CD8-positive, alpha-beta memory T cell (primary cell): ENCODE measurements at regions not wholly inside any gene's neighbourhood (a gene's known extent, or its start where the extent isn't known, plus 50 kb on each side); places are given as distances from the start of the nearest gene placed in this dataset.

Source experiments
- CTCF ChIA-PET: fragments of 350-600 bp; sonication (Branson Sonifier 250); formaldehyde crosslinking; loops from one replicate; lab custom pipeline; 2021; ENCODE audit warnings: antibody characterized with exemption; lab: Charles Lee
- POLR2A ChIA-PET: fragments of 350-600 bp; sonication (Branson Sonifier 250); formaldehyde crosslinking; loops from one replicate; lab custom pipeline; 2021; ENCODE audit warnings: antibody characterized with exemption; lab: Charles Lee
- DNase-seq, 5 donors: peaks; one replicate each; pipeline versions ENCODE4 v3.0.0 to v3.0.0-alpha.2; 2020 to 2022; ENCODE audit warnings: mixed read lengths in 1 of 5
- H3K27ac ChIP-seq: one replicate; pipeline ENCODE4 v1.7.0; 2013; ENCODE audit warnings: low read depth, mild to moderate bottlenecking, low read length, moderate library complexity
- H3K27me3 ChIP-seq: 2 replicates; pipeline ENCODE4 v1.7.0; 2013; ENCODE audit warnings: low read length, mild to moderate bottlenecking; ENCODE audit not compliant: insufficient read depth, poor library complexity, severe bottlenecking
- H3K36me3 ChIP-seq: 2 replicates; pipeline ENCODE4 v1.7.0; 2013; ENCODE audit warnings: mild to moderate bottlenecking, low read length, moderate library complexity; ENCODE audit not compliant: insufficient read depth
- H3K4me1 ChIP-seq: 2 replicates; pipeline ENCODE4 v1.7.0; 2013; ENCODE audit warnings: mild to moderate bottlenecking, low read length, moderate library complexity; ENCODE audit not compliant: insufficient read depth
- H3K4me3 ChIP-seq: 2 replicates; pipeline ENCODE4 v1.7.0; 2013; ENCODE audit warnings: mild to moderate bottlenecking, low read length
- H3K9me3 ChIP-seq: 2 replicates; pipeline ENCODE4 v1.7.0; 2013; ENCODE audit warnings: mild to moderate bottlenecking, low read length
- H3K27ac Mint-ChIP-seq, 8 donors: one replicate each; pipeline ENCODE4 v1.8.0; 2020 to 2021; ENCODE audit warnings: mixed read lengths in 8 of 8, mild to moderate bottlenecking in 6 of 8, inconsistent platforms in 3 of 8, moderate library complexity in 3 of 8
- H3K27me3 Mint-ChIP-seq, 2 donors: one replicate each; pipeline ENCODE4 v1.8.0; 2020 to 2021; ENCODE audit warnings: mixed read lengths in 2 of 2, mild to moderate bottlenecking in 1 of 2, moderate library complexity in 1 of 2
- H3K36me3 Mint-ChIP-seq, 3 donors: one replicate each; pipeline ENCODE4 v1.8.0; 2020 to 2021; ENCODE audit warnings: mixed read lengths in 3 of 3, inconsistent platforms in 1 of 3, mild to moderate bottlenecking in 1 of 3
- H3K4me1 Mint-ChIP-seq, 3 donors: one replicate each; pipeline ENCODE4 v1.8.0; 2020 to 2021; ENCODE audit warnings: mixed read lengths in 3 of 3, inconsistent platforms in 1 of 3, mild to moderate bottlenecking in 1 of 3
- H3K4me3 Mint-ChIP-seq, 7 donors: one replicate each; pipeline ENCODE4 v1.8.0; 2020 to 2021; ENCODE audit warnings: mixed read lengths in 7 of 7, mild to moderate bottlenecking in 6 of 7, moderate library complexity in 4 of 7, inconsistent platforms in 2 of 7
- H3K9me3 Mint-ChIP-seq, 5 donors: one replicate each; pipeline ENCODE4 v1.8.0; 2020 to 2022; ENCODE audit warnings: mixed read lengths in 5 of 5, mild to moderate bottlenecking in 3 of 5, moderate library complexity in 2 of 5, inconsistent platforms in 1 of 5

- ChIA-PET CTCF (no interaction called here), POLR2A (no interaction called here)
- H3K27me3 ChIP-seq = no peaks in the 10 kb centered on the region
- no peaks in the 10 kb centered on the region for H3K4me1 Mint-ChIP-seq
- H3K4me3 ChIP-seq = no peak overlapping the region
- no peak overlapping the region for H3K4me3 Mint-ChIP-seq
- peaks cover 35 to 63% of the 10 kb centered on the region in 2 donors for H3K27me3 Mint-ChIP-seq
- H3K9me3 ChIP-seq = no peaks in the 10 kb centered on the region
- no peak for DNase-seq
- no peak overlapping the region for H3K27ac ChIP-seq
- H3K36me3 ChIP-seq = no peaks in the 10 kb centered on the region
- no peak overlapping the region for H3K27ac Mint-ChIP-seq
- no peaks in the 10 kb centered on the region for H3K4me1 ChIP-seq
- H3K36me3 Mint-ChIP-seq = peaks cover 0 to 12% (median 3%) of the 10 kb centered on the region in 3 donors
- H3K9me3 Mint-ChIP-seq = peaks cover 0 to 6% (median 3%) of the 10 kb centered on the region in 5 donors
Measured at GRCh38 chr12:111010916-111011657, 90.7 kb upstream of the MYL2 start.

- Histone ChIP-seq H3K27ac (no peak overlapping the region), H3K36me3 (no peaks in the 10 kb centered on the region), H3K27me3 (no peaks in the 10 kb centered on the region), H3K4me1 (no peaks in the 10 kb centered on the region), H3K9me3 (no peaks in the 10 kb centered on the region), H3K4me3 (no peak overlapping the region)
- CTCF ChIA-PET = no interaction called here
- H3K9me3 Mint-ChIP-seq = peaks cover 0 to 6% (median 3%) of the 10 kb centered on the region in 5 donors
- no peak overlapping the region for H3K4me3 Mint-ChIP-seq
- no peak for DNase-seq
- H3K27ac Mint-ChIP-seq = no peak overlapping the region
- H3K4me1 Mint-ChIP-seq = no peaks in the 10 kb centered on the region
- H3K27me3 Mint-ChIP-seq = peaks cover 38 to 68% of the 10 kb centered on the region in 2 donors
- H3K36me3 Mint-ChIP-seq = peaks cover 0 to 12% (median 3%) of the 10 kb centered on the region in 3 donors
- POLR2A ChIA-PET = no interaction called here
Measured at GRCh38 chr12:111010061-111010460, 89.7 kb upstream of the MYL2 start.

- no peaks in the 10 kb centered on the region for H3K27me3 ChIP-seq
- Mint-ChIP-seq H3K4me3 (no peak overlapping the region), H3K9me3 (peaks cover 0 to 4% (median 0%) of the 10 kb centered on the region in 5 donors), H3K4me1 (no peaks in the 10 kb centered on the region), H3K36me3 (peaks cover 0 to 12% (median 3%) of the 10 kb centered on the region in 3 donors), H3K27me3 (peaks cover 39 to 63% of the 10 kb centered on the region in 2 donors), H3K27ac (no peak overlapping the region)
- H3K4me1 ChIP-seq = no peaks in the 10 kb centered on the region
- H3K27ac ChIP-seq = no peak overlapping the region
- no peaks in the 10 kb centered on the region for H3K36me3 ChIP-seq
- H3K9me3 ChIP-seq = no peaks in the 10 kb centered on the region
- CTCF ChIA-PET = interaction anchor here (0.6 kb wide), 1 partner anchor 82 kb away, joined by 3 read pairs; no protein-coding TSS in a partner anchor
- POLR2A ChIA-PET = no interaction called here
- no peak for DNase-seq
- no peak overlapping the region for H3K4me3 ChIP-seq
Measured at GRCh38 chr12:111006621-111007020, 86.2 kb upstream of the MYL2 start.

- DNase-seq = no peak
- Histone ChIP-seq H3K9me3 (peaks cover 11% of the 10 kb centered on the region), H3K4me3 (no peak overlapping the region), H3K27ac (no peak overlapping the region), H3K27me3 (no peaks in the 10 kb centered on the region), H3K36me3 (no peaks in the 10 kb centered on the region), H3K4me1 (no peaks in the 10 kb centered on the region)
- Mint-ChIP-seq H3K4me3 (no peak overlapping the region), H3K9me3 (peaks cover 8 to 21% (median 15%) of the 10 kb centered on the region in 5 donors), H3K36me3 (no peaks in the 10 kb centered on the region), H3K27me3 (peaks cover 17 to 35% of the 10 kb centered on the region in 2 donors), H3K27ac (no peak overlapping the region), H3K4me1 (no peaks in the 10 kb centered on the region)
- ChIA-PET CTCF (no interaction called here), POLR2A (no interaction called here)
Measured at GRCh38 chr12:110998971-110999370, 78.6 kb upstream of the MYL2 start.

GRCh38 chr12:110998165-110998564 is 77.8 kb upstream of the MYL2 start:
- CTCF ChIA-PET = no interaction called here
- no peak overlapping the region for H3K27ac ChIP-seq

GRCh38 chr12:110996415-110996814 is 76.0 kb upstream of the MYL2 start:
- Mint-ChIP-seq H3K27ac (no peak overlapping the region), H3K9me3 (peaks cover 8 to 21% (median 16%) of the 10 kb centered on the region in 5 donors)
- POLR2A ChIA-PET = no interaction called here

More at GRCh38 chr12:110998165-110998564, 77.8 kb upstream of the MYL2 start:
- Histone ChIP-seq H3K4me3 (no peak overlapping the region), H3K36me3 (no peaks in the 10 kb centered on the region), H3K4me1 (no peaks in the 10 kb centered on the region), H3K27me3 (peaks cover 3% of the 10 kb centered on the region), H3K9me3 (peaks cover 11% of the 10 kb centered on the region)
- Mint-ChIP-seq H3K4me3 (no peak overlapping the region), H3K27me3 (peaks cover 12 to 37% of the 10 kb centered on the region in 2 donors), H3K36me3 (peaks cover 0 to 3% (median 0%) of the 10 kb centered on the region in 3 donors), H3K27ac (no peak overlapping the region), H3K9me3 (peaks cover 8 to 21% (median 16%) of the 10 kb centered on the region in 5 donors), H3K4me1 (no peaks in the 10 kb centered on the region)
- POLR2A ChIA-PET = no interaction called here
- DNase-seq = no peak

GRCh38 chr12:110995615-110996014 is 75.2 kb upstream of the MYL2 start:
- DNase-seq = no peak
- CTCF ChIA-PET = no interaction called here
- no peaks in the 10 kb centered on the region for H3K36me3 ChIP-seq
- peaks cover 11% of the 10 kb centered on the region for H3K9me3 ChIP-seq
- POLR2A ChIA-PET = no interaction called here
- no peak overlapping the region for H3K27ac ChIP-seq
- H3K4me3 ChIP-seq = no peak overlapping the region
- peaks cover 10% of the 10 kb centered on the region for H3K27me3 ChIP-seq
- peaks cover 8 to 19% (median 16%) of the 10 kb centered on the region in 5 donors for H3K9me3 Mint-ChIP-seq
- H3K4me3 Mint-ChIP-seq = no peak overlapping the region
- peaks cover 12 to 36% of the 10 kb centered on the region in 2 donors for H3K27me3 Mint-ChIP-seq
- no peaks in the 10 kb centered on the region for H3K4me1 ChIP-seq
- H3K4me1 Mint-ChIP-seq = no peaks in the 10 kb centered on the region
- H3K36me3 Mint-ChIP-seq = peaks cover 0 to 3% (median 0%) of the 10 kb centered on the region in 3 donors
- H3K27ac Mint-ChIP-seq = no peak overlapping the region

More at GRCh38 chr12:110996415-110996814, 76.0 kb upstream of the MYL2 start:
- Mint-ChIP-seq H3K4me1 (no peaks in the 10 kb centered on the region), H3K27me3 (peaks cover 15 to 37% of the 10 kb centered on the region in 2 donors), H3K36me3 (peaks cover 0 to 3% (median 0%) of the 10 kb centered on the region in 3 donors), H3K4me3 (no peak overlapping the region)
- no peak overlapping the region for H3K4me3 ChIP-seq
- peaks cover 10% of the 10 kb centered on the region for H3K27me3 ChIP-seq
- H3K4me1 ChIP-seq = no peaks in the 10 kb centered on the region
- no peak for DNase-seq
- no peak overlapping the region for H3K27ac ChIP-seq
- CTCF ChIA-PET = no interaction called here
- H3K36me3 ChIP-seq = no peaks in the 10 kb centered on the region
- peaks cover 11% of the 10 kb centered on the region for H3K9me3 ChIP-seq

- Mint-ChIP-seq H3K27ac (no peak overlapping the region), H3K4me3 (no peak overlapping the region), H3K36me3 (peaks cover 0 to 3% (median 0%) of the 10 kb centered on the region in 3 donors), H3K9me3 (peaks cover 8 to 18% (median 16%) of the 10 kb centered on the region in 5 donors), H3K4me1 (no peaks in the 10 kb centered on the region), H3K27me3 (peaks cover 12 to 39% of the 10 kb centered on the region in 2 donors)
- ChIA-PET POLR2A (no interaction called here), CTCF (no interaction called here)
- no peak overlapping the region for H3K4me3 ChIP-seq
- H3K36me3 ChIP-seq = no peaks in the 10 kb centered on the region
- peaks cover 11% of the 10 kb centered on the region for H3K9me3 ChIP-seq
- no peak for DNase-seq
- no peak overlapping the region for H3K27ac ChIP-seq
- H3K4me1 ChIP-seq = no peaks in the 10 kb centered on the region
- peaks cover 10% of the 10 kb centered on the region for H3K27me3 ChIP-seq
Measured at GRCh38 chr12:110995016-110995415, 74.6 kb upstream of the MYL2 start.
